Chondrocyte (in vitro differentiated cells): ENCODE measurements at regions not wholly inside any gene's neighbourhood (a gene's known extent, or its start where the extent isn't known, plus 50 kb on each side); places are given as distances from the start of the nearest gene placed in this dataset.

Experiments used
- DNase-seq: peaks from one replicate; pipeline ENCODE4 v3.0.0; 2021; ENCODE audit warnings: mixed read lengths, low spot score
- H3K27ac Mint-ChIP-seq: one replicate; pipeline ENCODE4 v1.8.0; 2021; ENCODE audit warnings: mild to moderate bottlenecking, moderate library complexity, mixed read lengths; ENCODE audit not compliant: unreplicated experiment
- H3K27me3 Mint-ChIP-seq: 2 replicates; pipeline ENCODE4 v1.8.0; 2021; ENCODE audit warnings: low read depth, mixed read lengths
- H3K36me3 Mint-ChIP-seq: 2 replicates; pipeline ENCODE4 v1.8.0; 2021; ENCODE audit warnings: low read depth, mixed read lengths
- H3K4me1 Mint-ChIP-seq: 2 replicates; pipeline ENCODE4 v1.8.0; 2021; ENCODE audit warnings: low read depth, mild to moderate bottlenecking, mixed read lengths
- H3K4me3 Mint-ChIP-seq: one replicate; pipeline ENCODE4 v1.8.0; 2021; ENCODE audit warnings: mild to moderate bottlenecking, moderate library complexity, mixed read lengths; ENCODE audit not compliant: unreplicated experiment
- H3K9me3 Mint-ChIP-seq: 2 replicates; pipeline ENCODE4 v1.8.0; 2021; ENCODE audit warnings: low read depth, mixed read lengths
- CTCF ChIP-seq: fragments of 200-600 bp; sonication (generic); IDR thresholded peaks from 2 replicates; pipeline ENCODE4 v1.5.0; 2021; ENCODE audit warnings: antibody characterized with exemption, mild to moderate bottlenecking, moderate library complexity

- H3K27me3 Mint-ChIP-seq: no peaks in the 10 kb centered on the region
- no peak overlapping the region for H3K4me3 Mint-ChIP-seq
- TF ChIP-seq CTCF: no peak
- peaks cover 15% of the 10 kb centered on the region for H3K9me3 Mint-ChIP-seq
- no peak overlapping the region for H3K27ac Mint-ChIP-seq
- DNase-seq: no peak
- H3K36me3 Mint-ChIP-seq: no peaks in the 10 kb centered on the region
- H3K4me1 Mint-ChIP-seq: no peaks in the 10 kb centered on the region
Observed at GRCh38 chr6:100944644-100945043, 63.5 kb upstream of the ASCC3 start.

GRCh38 chr6:100946021-100946540 lies 65.0 kb upstream of the ASCC3 start:
- H3K36me3 Mint-ChIP-seq: no peaks in the 10 kb centered on the region
- H3K27me3 Mint-ChIP-seq: no peaks in the 10 kb centered on the region
- H3K4me3 Mint-ChIP-seq: no peak overlapping the region
- H3K4me1 Mint-ChIP-seq: no peaks in the 10 kb centered on the region
- DNase-seq: no peak
- peaks cover 11% of the 10 kb centered on the region for H3K9me3 Mint-ChIP-seq
- H3K27ac Mint-ChIP-seq: no peak overlapping the region
- TF ChIP-seq CTCF: no peak

GRCh38 chr6:100946711-100947110 lies 65.6 kb upstream of the ASCC3 start:
- no peaks in the 10 kb centered on the region for H3K4me1 Mint-ChIP-seq
- peaks cover 11% of the 10 kb centered on the region for H3K9me3 Mint-ChIP-seq
- DNase-seq: no peak
- no peak overlapping the region for H3K27ac Mint-ChIP-seq
- H3K27me3 Mint-ChIP-seq: no peaks in the 10 kb centered on the region
- no peak overlapping the region for H3K4me3 Mint-ChIP-seq
- no peak for TF ChIP-seq CTCF
- H3K36me3 Mint-ChIP-seq: no peaks in the 10 kb centered on the region

- Mint-ChIP-seq H3K27ac (no peak overlapping the region), H3K4me3 (no peak overlapping the region), H3K4me1 (no peaks in the 10 kb centered on the region), H3K27me3 (no peaks in the 10 kb centered on the region), H3K9me3 (peaks cover 11% of the 10 kb centered on the region), H3K36me3 (no peaks in the 10 kb centered on the region)
- no peak for TF ChIP-seq CTCF
- DNase-seq: no peak
Observed at GRCh38 chr6:100948381-100949133, 67.4 kb upstream of the ASCC3 start.

- H3K9me3 Mint-ChIP-seq: peaks cover 11% of the 10 kb centered on the region
- no peak overlapping the region for H3K4me3 Mint-ChIP-seq
- no peaks in the 10 kb centered on the region for H3K4me1 Mint-ChIP-seq
- H3K27me3 Mint-ChIP-seq: no peaks in the 10 kb centered on the region
- H3K36me3 Mint-ChIP-seq: no peaks in the 10 kb centered on the region
- H3K27ac Mint-ChIP-seq: no peak overlapping the region
- no peak for DNase-seq
- TF ChIP-seq CTCF: no peak
Observed at GRCh38 chr6:100952006-100952405, 70.9 kb upstream of the ASCC3 start.
